DOHH2 (cell line): ENCODE measurements at regions not wholly inside any gene's neighbourhood (a gene's known extent, or its start where the extent isn't known, plus 50 kb on each side); places are given as distances from the start of the nearest gene placed in this dataset.

Source experiments
- H3F3A ChIP-seq: fragments of 200-600 bp; sonication (generic), shearing (Covaris generic); 2 replicates; pipeline ENCODE4 v1.6.0; 2016; ENCODE audit warnings: antibody characterized with exemption, mild to moderate bottlenecking; ENCODE audit not compliant: control insufficient read depth, insufficient read depth
- H3K27ac ChIP-seq: fragments of 200-600 bp; sonication (generic); 2 replicates; pipeline ENCODE4 v1.5.1; 2014; ENCODE audit warnings: low read depth, mild to moderate bottlenecking, low read length, moderate library complexity
- H3K27me3 ChIP-seq: fragments of 200-600 bp; sonication (generic); 2 replicates; pipeline ENCODE4 v1.6.1; 2014; ENCODE audit warnings: mild to moderate bottlenecking, low read length, mixed read lengths; ENCODE audit not compliant: control insufficient read depth
- H3K36me3 ChIP-seq: fragments of 200-600 bp; sonication (generic); 2 replicates; pipeline ENCODE4 v1.6.1; 2014; ENCODE audit warnings: mild to moderate bottlenecking, low read length, moderate library complexity, mixed read lengths; ENCODE audit not compliant: control insufficient read depth
- H3K4me1 ChIP-seq: fragments of 200-600 bp; sonication (generic); 2 replicates; pipeline ENCODE4 v1.6.1; 2014; ENCODE audit warnings: mild to moderate bottlenecking, low read length, mixed read lengths; ENCODE audit not compliant: control insufficient read depth
- H3K4me2 ChIP-seq: fragments of 200-600 bp; sonication (generic); 2 replicates; pipeline ENCODE4 v1.6.0; 2014; ENCODE audit warnings: mild to moderate bottlenecking, low read length, moderate library complexity
- H3K4me3 ChIP-seq: fragments of 200-600 bp; sonication (generic); 2 replicates; pipeline ENCODE4 v1.5.1; 2014; ENCODE audit warnings: mild to moderate bottlenecking, low read length, mixed read lengths
- H3K79me2 ChIP-seq: fragments of 200-600 bp; sonication (generic); 2 replicates; pipeline ENCODE4 v1.6.1; 2014; ENCODE audit warnings: mild to moderate bottlenecking, low read length, mixed read lengths; ENCODE audit not compliant: control insufficient read depth
- H3K9me2 ChIP-seq: fragments of 200-600 bp; sonication (generic); replicated peaks from 2 replicates; pipeline ENCODE4 v1.6.1; 2014; ENCODE audit warnings: mild to moderate bottlenecking, low read length, mixed read lengths; ENCODE audit not compliant: control insufficient read depth
- H3K9me3 ChIP-seq: fragments of 200-600 bp; sonication (generic); 2 replicates; pipeline ENCODE4 v1.6.1; 2014; ENCODE audit warnings: antibody characterized with exemption, low read length, mixed read lengths; ENCODE audit not compliant: control insufficient read depth, insufficient read depth
- H4K20me1 ChIP-seq: fragments of 200-600 bp; sonication (generic); 2 replicates; pipeline ENCODE4 v1.6.0; 2014; ENCODE audit warnings: low read depth, mild to moderate bottlenecking, antibody characterized with exemption, low read length, moderate library complexity; ENCODE audit not compliant: control insufficient read depth, insufficient read depth
- CTCF ChIP-seq: fragments of 200-600 bp; sonication (generic); IDR thresholded peaks from one replicate; pipeline ENCODE4 v1.5.1; 2014; ENCODE audit warnings: antibody characterized with exemption, mild to moderate bottlenecking, low read depth, low read length; ENCODE audit not compliant: poor library complexity, severe bottlenecking
- EZH2phosphoT487 ChIP-seq: fragments of 200-600 bp; sonication (generic); IDR thresholded peaks from 2 replicates; pipeline ENCODE4 v1.6.1; 2017; ENCODE audit warnings: borderline replicate concordance, mild to moderate bottlenecking, antibody characterized with exemption, low read length, moderate library complexity, mixed read lengths

- Histone ChIP-seq H3K9me2 (no peaks in the 10 kb centered on the region), H3K27ac (no peak overlapping the region), H3F3A (no peaks in the 10 kb centered on the region), H3K4me1 (no peaks in the 10 kb centered on the region), H3K79me2 (no peaks in the 10 kb centered on the region), H4K20me1 (no peaks in the 10 kb centered on the region), H3K9me3 (no peaks in the 10 kb centered on the region), H3K4me2 (no peak overlapping the region), H3K27me3 (no peaks in the 10 kb centered on the region), H3K4me3 (no peak overlapping the region), H3K36me3 (no peaks in the 10 kb centered on the region)
- TF ChIP-seq EZH2phosphoT487, result no peak
- no peak for TF ChIP-seq CTCF
Measured at GRCh38 chr1:87568911-87569310, 240.2 kb downstream of the LMO4 start.

- no peaks in the 10 kb centered on the region for H3K9me3 ChIP-seq
- H3K4me2 ChIP-seq, result no peak overlapping the region
- no peaks in the 10 kb centered on the region for H4K20me1 ChIP-seq
- no peaks in the 10 kb centered on the region for H3F3A ChIP-seq
- no peak overlapping the region for H3K4me3 ChIP-seq
- H3K36me3 ChIP-seq, result no peaks in the 10 kb centered on the region
- no peaks in the 10 kb centered on the region for H3K9me2 ChIP-seq
- H3K27ac ChIP-seq, result no peak overlapping the region
- H3K4me1 ChIP-seq, result no peaks in the 10 kb centered on the region
- H3K79me2 ChIP-seq, result no peaks in the 10 kb centered on the region
- no peaks in the 10 kb centered on the region for H3K27me3 ChIP-seq
- no peak for TF ChIP-seq CTCF
- TF ChIP-seq EZH2phosphoT487, result no peak
Measured at GRCh38 chr1:87572008-87572407, 243.3 kb downstream of the LMO4 start.

GRCh38 chr1:87572891-87573290 is 244.2 kb downstream of the LMO4 start:
- Histone ChIP-seq H3F3A (no peaks in the 10 kb centered on the region), H3K4me1 (no peaks in the 10 kb centered on the region), H3K36me3 (no peaks in the 10 kb centered on the region), H3K27me3 (no peaks in the 10 kb centered on the region), H4K20me1 (no peaks in the 10 kb centered on the region), H3K4me3 (no peak overlapping the region), H3K4me2 (no peak overlapping the region), H3K79me2 (no peaks in the 10 kb centered on the region), H3K9me2 (no peaks in the 10 kb centered on the region), H3K27ac (no peak overlapping the region), H3K9me3 (no peaks in the 10 kb centered on the region)
- TF ChIP-seq CTCF (no peak), EZH2phosphoT487 (no peak)

GRCh38 chr1:87575528-87575927 is 246.8 kb downstream of the LMO4 start:
- H3K9me2 ChIP-seq, result no peaks in the 10 kb centered on the region
- H3K4me3 ChIP-seq, result no peak overlapping the region
- H3K27me3 ChIP-seq, result no peaks in the 10 kb centered on the region
- H3K4me2 ChIP-seq, result no peak overlapping the region
- H3K4me1 ChIP-seq, result no peaks in the 10 kb centered on the region
- no peaks in the 10 kb centered on the region for H3F3A ChIP-seq
- no peaks in the 10 kb centered on the region for H3K9me3 ChIP-seq
- no peak overlapping the region for H3K27ac ChIP-seq
- H3K79me2 ChIP-seq, result no peaks in the 10 kb centered on the region
- no peaks in the 10 kb centered on the region for H3K36me3 ChIP-seq
- H4K20me1 ChIP-seq, result no peaks in the 10 kb centered on the region
- TF ChIP-seq CTCF (no peak), EZH2phosphoT487 (no peak)
